Ishikawa (cell line): ENCODE measurements at regions not wholly inside any gene's neighbourhood (a gene's known extent, or its start where the extent isn't known, plus 50 kb on each side); places are given as distances from the start of the nearest gene placed in this dataset.

Source experiments
- CEBPB ChIP-seq: IDR thresholded peaks from 2 replicates; pipeline ENCODE4 v1.6.1; 2012
- CREB1 ChIP-seq: IDR thresholded peaks from 2 replicates; pipeline ENCODE4 v1.6.1; 2012; ENCODE audit warnings: low read depth
- EGR1 ChIP-seq: IDR thresholded peaks from 2 replicates; pipeline ENCODE4 v1.6.1; 2012
- EP300 ChIP-seq: IDR thresholded peaks from 2 replicates; pipeline ENCODE4 v1.6.1; 2012; ENCODE audit warnings: borderline replicate concordance
- FOXM1 ChIP-seq: IDR thresholded peaks from 2 replicates; pipeline ENCODE4 v1.6.1; 2012; ENCODE audit warnings: low read depth, borderline replicate concordance
- NFIC ChIP-seq: IDR thresholded peaks from 2 replicates; pipeline ENCODE4 v1.6.1; 2012
- RAD21 ChIP-seq: IDR thresholded peaks from 2 replicates; pipeline ENCODE4 v1.6.1; 2012; ENCODE audit warnings: low read depth
- TAF1 ChIP-seq: IDR thresholded peaks from 2 replicates; pipeline ENCODE4 v1.6.1; 2012; ENCODE audit warnings: low read depth, mild to moderate bottlenecking
- TCF12 ChIP-seq: IDR thresholded peaks from 2 replicates; pipeline ENCODE4 v1.6.1; 2012; ENCODE audit warnings: low read depth
- TEAD4 ChIP-seq: IDR thresholded peaks from 2 replicates; pipeline ENCODE4 v1.6.1; 2012
- USF1 ChIP-seq: IDR thresholded peaks from 2 replicates; pipeline ENCODE4 v1.6.1; 2012
- YY1 ChIP-seq: IDR thresholded peaks from 2 replicates; pipeline ENCODE4 v1.6.1; 2012; ENCODE audit warnings: low read depth
- ZBTB7A ChIP-seq: IDR thresholded peaks from 2 replicates; pipeline ENCODE4 v1.6.1; 2012; ENCODE audit warnings: low read depth
- TF ChIP-seq, protein P1 (sequence below): IDR thresholded peaks from 2 replicates; pipeline ENCODE4 v1.6.1; 2012
- TF ChIP-seq, protein P2 (sequence below): IDR thresholded peaks from 2 replicates; pipeline ENCODE4 v1.6.1; 2012; ENCODE audit warnings: low read depth, mild to moderate bottlenecking

- TF ChIP-seq TAF1 (no peak), RAD21 (no peak), ZBTB7A (no peak), EGR1 (no peak), TCF12 (no peak), EP300 (no peak)
- TF ChIP-seq, protein P1, sequence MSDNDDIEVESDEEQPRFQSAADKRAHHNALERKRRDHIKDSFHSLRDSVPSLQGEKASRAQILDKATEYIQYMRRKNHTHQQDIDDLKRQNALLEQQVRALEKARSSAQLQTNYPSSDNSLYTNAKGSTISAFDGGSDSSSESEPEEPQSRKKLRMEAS = no peak
- TF ChIP-seq, protein P2, sequence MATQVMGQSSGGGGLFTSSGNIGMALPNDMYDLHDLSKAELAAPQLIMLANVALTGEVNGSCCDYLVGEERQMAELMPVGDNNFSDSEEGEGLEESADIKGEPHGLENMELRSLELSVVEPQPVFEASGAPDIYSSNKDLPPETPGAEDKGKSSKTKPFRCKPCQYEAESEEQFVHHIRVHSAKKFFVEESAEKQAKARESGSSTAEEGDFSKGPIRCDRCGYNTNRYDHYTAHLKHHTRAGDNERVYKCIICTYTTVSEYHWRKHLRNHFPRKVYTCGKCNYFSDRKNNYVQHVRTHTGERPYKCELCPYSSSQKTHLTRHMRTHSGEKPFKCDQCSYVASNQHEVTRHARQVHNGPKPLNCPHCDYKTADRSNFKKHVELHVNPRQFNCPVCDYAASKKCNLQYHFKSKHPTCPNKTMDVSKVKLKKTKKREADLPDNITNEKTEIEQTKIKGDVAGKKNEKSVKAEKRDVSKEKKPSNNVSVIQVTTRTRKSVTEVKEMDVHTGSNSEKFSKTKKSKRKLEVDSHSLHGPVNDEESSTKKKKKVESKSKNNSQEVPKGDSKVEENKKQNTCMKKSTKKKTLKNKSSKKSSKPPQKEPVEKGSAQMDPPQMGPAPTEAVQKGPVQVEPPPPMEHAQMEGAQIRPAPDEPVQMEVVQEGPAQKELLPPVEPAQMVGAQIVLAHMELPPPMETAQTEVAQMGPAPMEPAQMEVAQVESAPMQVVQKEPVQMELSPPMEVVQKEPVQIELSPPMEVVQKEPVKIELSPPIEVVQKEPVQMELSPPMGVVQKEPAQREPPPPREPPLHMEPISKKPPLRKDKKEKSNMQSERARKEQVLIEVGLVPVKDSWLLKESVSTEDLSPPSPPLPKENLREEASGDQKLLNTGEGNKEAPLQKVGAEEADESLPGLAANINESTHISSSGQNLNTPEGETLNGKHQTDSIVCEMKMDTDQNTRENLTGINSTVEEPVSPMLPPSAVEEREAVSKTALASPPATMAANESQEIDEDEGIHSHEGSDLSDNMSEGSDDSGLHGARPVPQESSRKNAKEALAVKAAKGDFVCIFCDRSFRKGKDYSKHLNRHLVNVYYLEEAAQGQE = no peak
These were observed 195.7 kb downstream of the FCRL5 start for GRCh38 chr1:157356601-157357000.

DNA sequence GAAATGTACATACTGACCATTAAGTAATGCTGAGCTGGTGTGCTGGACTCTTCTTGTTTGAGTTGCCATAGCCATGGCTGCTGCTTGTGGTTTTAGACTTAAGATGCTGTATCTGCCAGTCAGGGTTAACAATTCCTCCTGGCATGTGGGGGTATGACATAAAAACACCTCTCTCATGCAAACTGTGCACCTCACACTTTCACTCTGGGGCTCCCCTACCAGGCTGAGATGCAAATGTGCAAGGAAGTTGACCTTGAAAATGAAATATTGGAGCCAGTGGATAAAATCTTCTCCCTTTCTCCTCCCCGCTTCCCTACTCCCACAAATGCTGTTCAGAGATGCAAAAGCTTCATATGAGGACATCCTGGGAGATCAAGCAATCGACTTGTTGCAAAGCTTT, 198.8 kb downstream of the FCRL5 start:
- TF ChIP-seq, protein P1 = no peak
- TF ChIP-seq, protein P2 = no peak
- no peak for TF ChIP-seq EGR1
- TF ChIP-seq USF1 = no peak
- TF ChIP-seq TCF12 = no peak
- TF ChIP-seq CEBPB = no peak
- no peak for TF ChIP-seq ZBTB7A
- no peak for TF ChIP-seq EP300
- no peak for TF ChIP-seq TEAD4
- no peak for TF ChIP-seq YY1
- TF ChIP-seq CREB1 = no peak
- no peak for TF ChIP-seq RAD21
- TF ChIP-seq FOXM1 = no peak
- TF ChIP-seq TAF1 = no peak
- no peak for TF ChIP-seq NFIC

DNA sequence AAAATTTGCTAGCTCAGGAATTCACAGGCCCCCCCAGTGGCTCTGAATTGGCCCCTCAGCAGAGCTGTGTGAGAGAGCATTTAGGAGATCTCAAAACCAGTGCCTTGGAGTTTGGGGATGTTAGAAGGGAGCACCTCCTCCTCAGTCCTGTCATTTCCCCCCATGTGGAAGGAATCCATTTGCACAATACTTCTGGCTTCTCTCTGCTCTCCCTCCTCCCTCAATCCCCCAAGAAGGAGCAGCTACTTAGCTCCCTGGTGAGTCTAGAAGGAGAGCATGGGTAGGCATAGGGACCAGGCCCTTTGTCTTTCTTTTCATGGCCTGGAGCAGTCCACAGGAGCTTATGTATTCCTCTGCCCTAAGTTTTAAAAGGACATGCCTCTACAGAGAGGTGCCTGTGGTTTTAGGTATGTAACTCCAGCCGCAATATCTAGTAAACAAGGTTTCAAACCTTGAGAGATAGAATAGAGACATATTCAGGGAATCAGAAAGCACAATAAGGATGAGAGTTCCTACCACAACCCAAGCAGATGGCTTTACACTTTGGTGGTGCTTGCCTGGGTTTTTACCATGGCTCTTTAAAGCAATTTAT, 199.4 kb downstream of the FCRL5 start:
- TF ChIP-seq FOXM1 (no peak), CEBPB (no peak), RAD21 (no peak), TCF12 (no peak), YY1 (no peak), TAF1 (no peak), TEAD4 (no peak), CREB1 (no peak), ZBTB7A (no peak)
- TF ChIP-seq, protein P1 = no peak

- TF ChIP-seq, protein P2 = no peak
- TF ChIP-seq TCF12 = no peak
- no peak for TF ChIP-seq RAD21
- TF ChIP-seq YY1 = no peak
- no peak for TF ChIP-seq FOXM1
- TF ChIP-seq TEAD4 = no peak
- TF ChIP-seq USF1 = no peak
- TF ChIP-seq EGR1 = no peak
- no peak for TF ChIP-seq EP300
- TF ChIP-seq CREB1 = no peak
- TF ChIP-seq ZBTB7A = no peak
- TF ChIP-seq NFIC = no peak
- TF ChIP-seq TAF1 = no peak
- TF ChIP-seq CEBPB = no peak
- TF ChIP-seq, protein P1 = no peak
These were observed 200.1 kb downstream of the FCRL5 start for GRCh38 chr1:157352216-157352615.
